ENCODE measurements at regions not wholly inside any gene's neighbourhood (a gene's known extent, or its start where the extent isn't known, plus 50 kb on each side); places are given as distances from the start of the nearest gene placed in this dataset.

- H3K18ac ChIP-seq (ENCODE audit: low read length): no peak overlapping the region
- no peak overlapping the region for H2AFZ ChIP-seq (ENCODE audit: insufficient read depth, low read length, poor library complexity)
- H4K12ac ChIP-seq (ENCODE audit: low read depth, low read length): no peak overlapping the region
- WGBS (ENCODE audit: extremely low coverage, insufficient coverage, insufficient read length): no CpG with 5 or more reads among the region's 1 CpG
- no peaks in the 10 kb centered on the region for H3K27me3 ChIP-seq (ENCODE audit: insufficient read depth, low read length)
- no peaks in the 10 kb centered on the region for H3K36me3 ChIP-seq (ENCODE audit: control insufficient read depth in 1 of 2, insufficient read depth in 2 of 2, low read length in 2 of 2)
- H4K8ac ChIP-seq (ENCODE audit: low read depth, low read length): no peak overlapping the region
- no peaks in the 10 kb centered on the region for H3K4me1 ChIP-seq (ENCODE audit: control insufficient read depth in 1 of 2, insufficient read depth in 2 of 2, low read length in 2 of 2)
- H3K4me3 ChIP-seq (ENCODE audit: low read depth, low read length): no peak overlapping the region
- H4K91ac ChIP-seq (ENCODE audit: low read depth, low read length): no peak overlapping the region
- no peaks in the 10 kb centered on the region for H3K79me2 ChIP-seq (ENCODE audit: control insufficient read depth, insufficient read depth, low read length, poor library complexity)
- no peak overlapping the region for H3K4me2 ChIP-seq (ENCODE audit: low read length)
- H2AK5ac ChIP-seq (ENCODE audit: low read length): no peak overlapping the region
- H3K14ac ChIP-seq (ENCODE audit: low read length): no peak overlapping the region
- no peak for DNase-seq
- no peak overlapping the region for H3K9ac ChIP-seq (ENCODE audit: low read length)
- H3K23ac ChIP-seq (ENCODE audit: low read length): no peak overlapping the region
- no peak overlapping the region for H2BK12ac ChIP-seq (ENCODE audit: low read length)
- H3K27ac ChIP-seq (ENCODE audit: low read depth, low read length): no peak overlapping the region
- H3K4ac ChIP-seq (ENCODE audit: low read depth, low read length): no peak overlapping the region
- H2BK5ac ChIP-seq (ENCODE audit: low read depth, low read length, poor library complexity): no peak overlapping the region
- no peaks in the 10 kb centered on the region for H3K79me1 ChIP-seq (ENCODE audit: low read length)
- H3K9me3 ChIP-seq (ENCODE audit: insufficient read depth, low read depth, low read length): no peaks in the 10 kb centered on the region
- H2BK120ac ChIP-seq (ENCODE audit: insufficient read depth, low read length, poor library complexity): no peak overlapping the region
Measured at GRCh38 chr9:119523508-119523907, 154.3 kb upstream of the BRINP1 start.

DNA sequence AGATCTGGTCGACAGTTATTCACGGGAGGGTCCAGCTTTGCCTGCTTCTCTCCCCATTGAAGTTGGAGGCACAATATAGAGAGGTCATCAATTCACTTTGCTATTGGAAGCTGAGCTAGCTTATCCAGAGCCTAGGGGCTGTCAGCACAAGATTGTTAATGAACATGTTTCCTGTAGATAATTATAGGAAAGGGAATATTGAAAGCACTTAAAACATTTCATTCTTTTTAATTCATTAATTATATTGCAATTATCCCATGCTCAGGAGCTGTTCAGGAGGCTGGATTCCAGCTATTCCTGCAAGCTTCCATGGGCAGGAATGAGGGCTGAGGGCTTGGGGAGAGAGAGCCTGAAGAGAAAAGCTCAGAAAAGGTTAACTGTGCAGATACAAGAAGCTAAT, 153.1 kb upstream of the BRINP1 start:
- H2AFZ ChIP-seq (ENCODE audit: insufficient read depth, low read length, poor library complexity): no peak overlapping the region
- H3K4me2 ChIP-seq (ENCODE audit: low read length): no peak overlapping the region
- no peak overlapping the region for H2BK5ac ChIP-seq (ENCODE audit: low read depth, low read length, poor library complexity)

DNA sequence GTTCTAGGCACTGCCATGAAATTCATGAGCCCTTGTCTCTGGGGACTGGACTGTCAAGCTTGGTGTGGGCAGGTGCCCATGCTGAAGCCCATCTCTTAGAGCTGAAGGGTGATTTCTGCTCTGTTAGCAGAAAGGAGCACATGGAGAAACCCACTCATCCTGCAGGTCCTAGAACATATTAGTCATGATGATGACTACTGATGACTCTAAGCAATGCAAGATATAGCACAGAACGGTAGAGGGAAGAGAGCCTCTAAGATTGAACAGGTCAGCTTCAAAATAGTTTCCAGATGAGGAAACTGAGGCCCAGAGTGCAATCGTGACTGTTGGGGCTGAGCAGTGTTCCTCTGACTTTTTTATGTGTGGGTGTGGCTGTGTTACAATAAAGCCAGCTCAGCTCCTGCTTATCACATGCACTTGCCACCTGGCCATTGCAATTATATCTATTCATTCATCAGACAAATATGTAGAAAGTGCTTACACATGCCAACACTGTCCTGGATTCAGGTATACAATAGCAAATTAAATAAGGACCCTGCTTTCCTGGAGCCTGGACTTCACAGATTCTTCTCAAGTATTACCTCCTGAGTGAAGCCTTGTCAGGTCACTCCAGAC, 140.2 kb upstream of the BRINP1 start:
- Histone ChIP-seq H3K9me3 (ENCODE audit: insufficient read depth, low read depth, low read length) (no peaks in the 10 kb centered on the region), H3K27ac (ENCODE audit: low read depth, low read length) (no peak overlapping the region), H2BK12ac (ENCODE audit: low read length) (no peak overlapping the region), H4K8ac (ENCODE audit: low read depth, low read length) (no peak overlapping the region), H2AFZ (ENCODE audit: insufficient read depth, low read length, poor library complexity) (no peak overlapping the region), H3K27me3 (ENCODE audit: insufficient read depth, low read length) (no peaks in the 10 kb centered on the region), H3K23ac (ENCODE audit: low read length) (no peak overlapping the region), H3K36me3 (ENCODE audit: control insufficient read depth in 1 of 2, insufficient read depth in 2 of 2, low read length in 2 of 2) (no peaks in the 10 kb centered on the region), H3K4me2 (ENCODE audit: low read length) (no peak overlapping the region), H3K4me1 (ENCODE audit: control insufficient read depth in 1 of 2, insufficient read depth in 2 of 2, low read length in 2 of 2) (no peaks in the 10 kb centered on the region), H3K9ac (ENCODE audit: low read length) (peak overlapping the region; percentile 53), H2BK5ac (ENCODE audit: low read depth, low read length, poor library complexity) (no peak overlapping the region), H3K4ac (ENCODE audit: low read depth, low read length) (no peak overlapping the region), H2BK120ac (ENCODE audit: insufficient read depth, low read length, poor library complexity) (no peak overlapping the region), H3K4me3 (ENCODE audit: low read depth, low read length) (no peak overlapping the region), H3K18ac (ENCODE audit: low read length) (no peak overlapping the region), H4K91ac (ENCODE audit: low read depth, low read length) (no peak overlapping the region), H4K12ac (ENCODE audit: low read depth, low read length) (no peak overlapping the region), H3K79me2 (ENCODE audit: control insufficient read depth, insufficient read depth, low read length, poor library complexity) (no peaks in the 10 kb centered on the region), H3K14ac (ENCODE audit: low read length) (no peak overlapping the region), H3K79me1 (ENCODE audit: low read length) (no peaks in the 10 kb centered on the region), H2AK5ac (ENCODE audit: low read length) (no peak overlapping the region)
- WGBS (ENCODE audit: extremely low coverage, insufficient coverage, insufficient read length): no CpG with 5 or more reads among the region's 2 CpGs
- no peak for DNase-seq

More for the DNA sequence above, 153.1 kb upstream of the BRINP1 start:
- Histone ChIP-seq H4K8ac (ENCODE audit: low read depth, low read length) (no peak overlapping the region), H3K18ac (ENCODE audit: low read length) (no peak overlapping the region), H3K27me3 (ENCODE audit: insufficient read depth, low read length) (no peaks in the 10 kb centered on the region), H3K23ac (ENCODE audit: low read length) (no peak overlapping the region), H4K91ac (ENCODE audit: low read depth, low read length) (no peak overlapping the region), H3K36me3 (ENCODE audit: control insufficient read depth in 1 of 2, insufficient read depth in 2 of 2, low read length in 2 of 2) (no peaks in the 10 kb centered on the region), H3K9me3 (ENCODE audit: insufficient read depth, low read depth, low read length) (no peaks in the 10 kb centered on the region), H2BK120ac (ENCODE audit: insufficient read depth, low read length, poor library complexity) (no peak overlapping the region), H2AK5ac (ENCODE audit: low read length) (no peak overlapping the region), H3K4me1 (ENCODE audit: control insufficient read depth in 1 of 2, insufficient read depth in 2 of 2, low read length in 2 of 2) (no peaks in the 10 kb centered on the region), H3K9ac (ENCODE audit: low read length) (no peak overlapping the region), H3K4me3 (ENCODE audit: low read depth, low read length) (no peak overlapping the region), H3K27ac (ENCODE audit: low read depth, low read length) (no peak overlapping the region), H2BK12ac (ENCODE audit: low read length) (no peak overlapping the region), H4K12ac (ENCODE audit: low read depth, low read length) (no peak overlapping the region), H3K79me2 (ENCODE audit: control insufficient read depth, insufficient read depth, low read length, poor library complexity) (no peaks in the 10 kb centered on the region), H3K14ac (ENCODE audit: low read length) (no peak overlapping the region), H3K4ac (ENCODE audit: low read depth, low read length) (no peak overlapping the region), H3K79me1 (ENCODE audit: low read length) (no peaks in the 10 kb centered on the region)
- DNase-seq: no peak
- WGBS (ENCODE audit: extremely low coverage, insufficient coverage, insufficient read length): no CpG with 5 or more reads among the region's 2 CpGs

- H3K27me3 ChIP-seq (ENCODE audit: insufficient read depth, low read length): no peaks in the 10 kb centered on the region
- H3K4ac ChIP-seq (ENCODE audit: low read depth, low read length): no peak overlapping the region
- H3K23ac ChIP-seq (ENCODE audit: low read length): no peak overlapping the region
- H3K4me3 ChIP-seq (ENCODE audit: low read depth, low read length): no peak overlapping the region
- H2BK120ac ChIP-seq (ENCODE audit: insufficient read depth, low read length, poor library complexity): no peak overlapping the region
- H3K36me3 ChIP-seq (ENCODE audit: control insufficient read depth in 1 of 2, insufficient read depth in 2 of 2, low read length in 2 of 2): no peaks in the 10 kb centered on the region
- no peak overlapping the region for H4K8ac ChIP-seq (ENCODE audit: low read depth, low read length)
- no peak overlapping the region for H3K9ac ChIP-seq (ENCODE audit: low read length)
- no peaks in the 10 kb centered on the region for H3K4me1 ChIP-seq (ENCODE audit: control insufficient read depth in 1 of 2, insufficient read depth in 2 of 2, low read length in 2 of 2)
- no peak overlapping the region for H3K27ac ChIP-seq (ENCODE audit: low read depth, low read length)
- no peaks in the 10 kb centered on the region for H3K79me2 ChIP-seq (ENCODE audit: control insufficient read depth, insufficient read depth, low read length, poor library complexity)
- no CpG with 5 or more reads among the region's 3 CpGs for WGBS (ENCODE audit: extremely low coverage, insufficient coverage, insufficient read length)
- H3K14ac ChIP-seq (ENCODE audit: low read length): no peak overlapping the region
- DNase-seq: no peak
- H2AK5ac ChIP-seq (ENCODE audit: low read length): no peak overlapping the region
- H4K12ac ChIP-seq (ENCODE audit: low read depth, low read length): no peak overlapping the region
- H3K79me1 ChIP-seq (ENCODE audit: low read length): no peaks in the 10 kb centered on the region
- H2AFZ ChIP-seq (ENCODE audit: insufficient read depth, low read length, poor library complexity): no peak overlapping the region
- no peak overlapping the region for H2BK12ac ChIP-seq (ENCODE audit: low read length)
- no peak overlapping the region for H3K4me2 ChIP-seq (ENCODE audit: low read length)
- no peak overlapping the region for H3K18ac ChIP-seq (ENCODE audit: low read length)
- no peak overlapping the region for H2BK5ac ChIP-seq (ENCODE audit: low read depth, low read length, poor library complexity)
- H4K91ac ChIP-seq (ENCODE audit: low read depth, low read length): no peak overlapping the region
- H3K9me3 ChIP-seq (ENCODE audit: insufficient read depth, low read depth, low read length): no peaks in the 10 kb centered on the region
Measured at GRCh38 chr9:119501374-119501773, 132.1 kb upstream of the BRINP1 start.

Measured in trophoblast cell (in vitro differentiated cells and primary cell).